ENCODE measurements at regions not wholly inside any gene's neighbourhood (a gene's known extent, or its start where the extent isn't known, plus 50 kb on each side); places are given as distances from the start of the nearest gene placed in this dataset.

GRCh38 chr1:80424249-80424648, 1376.5 kb upstream of the ADGRL2 start:
- DNase-seq (ENCODE audit: low read depth), result no peak
- TF ChIP-seq, protein P1, sequence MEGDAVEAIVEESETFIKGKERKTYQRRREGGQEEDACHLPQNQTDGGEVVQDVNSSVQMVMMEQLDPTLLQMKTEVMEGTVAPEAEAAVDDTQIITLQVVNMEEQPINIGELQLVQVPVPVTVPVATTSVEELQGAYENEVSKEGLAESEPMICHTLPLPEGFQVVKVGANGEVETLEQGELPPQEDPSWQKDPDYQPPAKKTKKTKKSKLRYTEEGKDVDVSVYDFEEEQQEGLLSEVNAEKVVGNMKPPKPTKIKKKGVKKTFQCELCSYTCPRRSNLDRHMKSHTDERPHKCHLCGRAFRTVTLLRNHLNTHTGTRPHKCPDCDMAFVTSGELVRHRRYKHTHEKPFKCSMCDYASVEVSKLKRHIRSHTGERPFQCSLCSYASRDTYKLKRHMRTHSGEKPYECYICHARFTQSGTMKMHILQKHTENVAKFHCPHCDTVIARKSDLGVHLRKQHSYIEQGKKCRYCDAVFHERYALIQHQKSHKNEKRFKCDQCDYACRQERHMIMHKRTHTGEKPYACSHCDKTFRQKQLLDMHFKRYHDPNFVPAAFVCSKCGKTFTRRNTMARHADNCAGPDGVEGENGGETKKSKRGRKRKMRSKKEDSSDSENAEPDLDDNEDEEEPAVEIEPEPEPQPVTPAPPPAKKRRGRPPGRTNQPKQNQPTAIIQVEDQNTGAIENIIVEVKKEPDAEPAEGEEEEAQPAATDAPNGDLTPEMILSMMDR (conservative IDR thresholded peaks at IDR 0.05; ENCODE audit: low read depth, low read length), result no peak

DNA sequence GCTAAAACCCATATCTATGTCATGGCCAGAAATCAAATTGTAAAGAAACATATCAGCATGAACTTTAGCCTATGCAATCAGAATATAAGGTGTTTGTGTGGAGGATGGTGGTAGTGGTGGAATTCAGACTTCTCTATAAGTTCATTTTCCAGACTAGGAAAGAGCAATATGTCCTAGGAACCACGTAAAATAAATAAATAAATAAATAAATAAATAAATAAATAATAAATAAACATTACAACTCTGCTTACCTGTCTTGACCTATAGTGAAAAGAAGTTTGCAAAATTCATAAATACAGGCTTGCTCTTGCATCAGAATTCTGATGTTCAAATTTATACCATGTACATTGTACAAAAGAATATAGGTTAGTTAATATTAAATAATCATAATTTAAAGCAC, 1382.6 kb upstream of the ADGRL2 start:
- no peak overlapping the region for H3K4me3 ChIP-seq (ENCODE audit: low read depth, low read length)
- no peak for DNase-seq (ENCODE audit: low read depth)
- TF ChIP-seq, protein P1 (conservative IDR thresholded peaks at IDR 0.05; ENCODE audit: low read depth, low read length), result no peak

More at GRCh38 chr1:80424249-80424648, 1376.5 kb upstream of the ADGRL2 start:
- H3K4me3 ChIP-seq (ENCODE audit: low read depth, low read length), result no peak overlapping the region

DNA sequence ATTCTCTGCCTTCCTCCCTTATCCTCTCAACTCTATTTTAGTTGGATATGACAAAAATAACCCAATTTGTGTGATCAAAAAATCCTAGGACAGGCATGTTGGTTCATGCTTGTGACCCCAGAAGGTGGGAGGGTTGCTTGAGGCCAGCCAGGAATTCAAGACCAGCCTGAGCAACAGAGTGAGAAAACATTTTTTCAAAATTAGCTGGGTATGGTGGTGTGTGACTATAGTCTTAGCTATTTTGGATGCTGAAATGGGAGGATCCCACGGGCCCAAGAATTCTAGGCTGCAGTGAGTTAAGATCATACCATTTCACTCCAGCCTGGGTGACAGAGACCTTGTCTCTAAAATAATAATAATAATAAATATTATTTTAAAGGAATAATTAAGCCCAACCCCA, 1383.1 kb upstream of the ADGRL2 start:
- DNase-seq (ENCODE audit: low read depth), result no peak
- TF ChIP-seq, protein P1 (conservative IDR thresholded peaks at IDR 0.05; ENCODE audit: low read depth, low read length), result no peak
- H3K4me3 ChIP-seq (ENCODE audit: low read depth, low read length), result no peak overlapping the region

DNA sequence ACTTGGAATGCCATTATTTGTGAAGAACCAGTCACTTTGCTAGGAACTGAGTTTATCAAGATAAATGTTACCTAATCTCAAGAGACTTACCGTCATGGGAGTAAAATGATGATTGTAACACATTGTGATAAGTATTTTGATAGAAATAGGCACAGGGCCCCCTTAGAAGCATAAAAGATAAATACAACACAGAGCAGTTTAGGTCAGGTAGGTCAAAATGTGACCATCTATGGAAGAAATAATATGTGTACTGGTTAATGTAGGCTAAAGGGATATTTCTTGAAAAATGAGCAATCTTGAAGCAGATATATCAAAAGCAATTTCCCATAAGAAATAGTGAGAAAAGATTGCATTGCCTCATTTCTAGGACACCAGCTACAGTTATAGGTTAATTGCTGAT, 1386.8 kb upstream of the ADGRL2 start:
- DNase-seq (ENCODE audit: low read depth), result no peak
- TF ChIP-seq, protein P1 (conservative IDR thresholded peaks at IDR 0.05; ENCODE audit: low read depth, low read length), result no peak
- no peak overlapping the region for H3K4me3 ChIP-seq (ENCODE audit: low read depth, low read length)

DNA sequence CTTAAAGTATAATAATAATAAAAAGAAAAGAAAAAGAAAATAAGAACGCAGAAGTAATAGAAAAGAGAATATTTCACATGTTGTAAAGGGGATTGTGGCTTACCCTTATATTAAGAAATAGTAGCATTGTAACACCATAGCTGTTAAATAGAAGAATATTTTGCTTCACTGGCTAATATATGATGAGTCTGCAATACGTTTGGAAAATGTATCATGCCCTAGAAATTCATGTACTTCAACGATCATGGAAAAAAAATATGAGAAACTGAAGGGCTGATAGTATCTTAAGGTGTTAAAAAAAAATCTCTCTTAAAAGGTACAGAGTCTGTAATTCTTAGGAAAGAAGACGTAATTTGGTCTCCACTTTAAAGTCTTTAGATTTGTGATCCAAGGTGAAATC, 1390.5 kb upstream of the ADGRL2 start:
- TF ChIP-seq, protein P1 (conservative IDR thresholded peaks at IDR 0.05; ENCODE audit: low read depth, low read length), result no peak
- no peak for DNase-seq (ENCODE audit: low read depth)
- H3K4me3 ChIP-seq (ENCODE audit: low read depth, low read length), result no peak overlapping the region

DNA sequence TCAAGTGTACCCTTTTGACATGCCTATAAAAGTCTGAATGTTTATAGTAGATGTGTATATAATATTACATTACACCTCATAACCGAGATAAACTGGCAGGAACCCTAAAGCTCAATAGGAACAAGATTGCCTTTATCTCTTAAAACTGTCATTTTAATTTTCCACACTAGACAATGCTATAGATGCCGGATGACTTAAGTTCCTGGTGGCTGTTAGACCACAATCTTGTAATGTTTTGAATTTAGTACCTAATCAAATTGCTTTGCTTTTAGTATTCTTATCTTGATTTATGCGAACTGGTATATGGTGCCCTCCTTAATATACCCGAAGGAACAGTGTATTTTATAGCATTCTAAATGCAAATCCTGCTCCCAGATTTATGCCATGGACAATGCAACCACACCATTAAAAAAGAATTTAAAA, 1397.0 kb upstream of the ADGRL4 start:
- H3K4me3 ChIP-seq (ENCODE audit: low read depth, low read length), result no peak overlapping the region
- no peak for DNase-seq (ENCODE audit: low read depth)
- TF ChIP-seq, protein P1 (conservative IDR thresholded peaks at IDR 0.05; ENCODE audit: low read depth, low read length), result no peak

DNA sequence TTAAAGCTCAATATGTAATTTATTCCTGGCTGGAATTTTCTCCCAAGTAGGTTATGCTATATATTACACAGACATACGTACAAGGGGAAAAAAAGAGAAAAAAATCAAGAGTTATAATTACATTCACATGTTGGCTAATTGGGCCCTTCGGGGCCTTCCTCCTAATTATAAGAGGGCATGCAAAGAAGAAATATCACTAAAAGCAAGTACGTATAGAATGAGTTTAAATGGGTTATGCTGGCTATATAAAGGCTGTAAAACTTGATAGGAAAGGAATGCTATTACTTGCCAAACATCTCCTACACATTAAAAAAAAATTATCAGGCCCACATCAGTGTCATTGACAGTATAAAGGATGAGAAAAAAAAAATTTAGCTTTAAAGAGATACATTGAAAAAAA, 1396.1 kb upstream of the ADGRL4 start:
- TF ChIP-seq, protein P1 (conservative IDR thresholded peaks at IDR 0.05; ENCODE audit: low read depth, low read length), result no peak
- no peak overlapping the region for H3K4me3 ChIP-seq (ENCODE audit: low read depth, low read length)
- DNase-seq (ENCODE audit: low read depth), result no peak

Data from epithelial cell of proximal tubule (primary cell).